HUES48 (cell line): ENCODE measurements at regions not wholly inside any gene's neighbourhood (a gene's known extent, or its start where the extent isn't known, plus 50 kb on each side); places are given as distances from the start of the nearest gene placed in this dataset.

ENCODE experiments used
- H3K27ac ChIP-seq: one replicate; pipeline ENCODE4 v1.7.0; 2013; ENCODE audit warnings: low read depth, low read length, inconsistent platforms
- H3K27me3 ChIP-seq: 2 replicates; pipeline ENCODE4 v1.6.1; 2013; ENCODE audit warnings: mild to moderate bottlenecking, low read length; ENCODE audit not compliant: control insufficient read depth, insufficient read depth
- H3K36me3 ChIP-seq: 2 replicates; pipeline ENCODE4 v1.6.1; 2013; ENCODE audit warnings: low read length; ENCODE audit not compliant: control insufficient read depth, insufficient read depth
- H3K4me1 ChIP-seq: 2 replicates; pipeline ENCODE4 v1.6.1; 2013; ENCODE audit warnings: mild to moderate bottlenecking, low read length; ENCODE audit not compliant: control insufficient read depth, insufficient read depth
- H3K4me3 ChIP-seq: 2 replicates; pipeline ENCODE4 v1.5.1; 2013; ENCODE audit warnings: mild to moderate bottlenecking, low read depth, low read length
- H3K9ac ChIP-seq: 2 replicates; pipeline ENCODE4 v1.6.1; 2013; ENCODE audit warnings: mild to moderate bottlenecking, low read depth, low read length, moderate library complexity
- H3K9me3 ChIP-seq: 2 replicates; pipeline ENCODE4 v1.6.1; 2013; ENCODE audit warnings: low read length; ENCODE audit not compliant: control insufficient read depth, insufficient read depth

- Histone ChIP-seq H3K4me3 (no peak overlapping the region), H3K27ac (no peak overlapping the region), H3K4me1 (peaks cover 23% of the 10 kb centered on the region), H3K36me3 (no peaks in the 10 kb centered on the region), H3K9me3 (peaks cover 6% of the 10 kb centered on the region; the same call in 1 of the 2 replicates), H3K27me3 (no peaks in the 10 kb centered on the region), H3K9ac (no peak overlapping the region)
These were observed 144.6 kb upstream of the IL12A start for GRCh38 chr3:159843840-159844730.

GRCh38 chr3:159844801-159845261, 143.8 kb upstream of the IL12A start:
- no peak overlapping the region for H3K9ac ChIP-seq
- H3K9me3 ChIP-seq: peaks cover 6% of the 10 kb centered on the region; the same call in 1 of the 2 replicates
- no peak overlapping the region for H3K4me3 ChIP-seq
- H3K27me3 ChIP-seq: no peaks in the 10 kb centered on the region
- no peak overlapping the region for H3K27ac ChIP-seq
- no peaks in the 10 kb centered on the region for H3K36me3 ChIP-seq
- peaks cover 17% of the 10 kb centered on the region for H3K4me1 ChIP-seq

- peaks cover 9% of the 10 kb centered on the region for H3K4me1 ChIP-seq
- no peaks in the 10 kb centered on the region for H3K36me3 ChIP-seq
- H3K27ac ChIP-seq: no peak overlapping the region
- H3K4me3 ChIP-seq: no peak overlapping the region
- H3K27me3 ChIP-seq: no peaks in the 10 kb centered on the region
- H3K9me3 ChIP-seq: peaks cover 6% of the 10 kb centered on the region; the same call in 1 of the 2 replicates
- H3K9ac ChIP-seq: no peak overlapping the region
These were observed 142.9 kb upstream of the IL12A start for GRCh38 chr3:159845737-159846136.

GRCh38 chr3:159846255-159846654, 142.4 kb upstream of the IL12A start:
- Histone ChIP-seq H3K27ac (no peak overlapping the region), H3K4me1 (peaks cover 5% of the 10 kb centered on the region)

GRCh38 chr3:159848348-159849118, 140.1 kb upstream of the IL12A start:
- Histone ChIP-seq H3K4me3 (no peak overlapping the region), H3K9ac (no peak overlapping the region), H3K27ac (no peak overlapping the region), H3K36me3 (no peaks in the 10 kb centered on the region), H3K4me1 (peaks cover 27% of the 10 kb centered on the region), H3K9me3 (peaks cover 6% of the 10 kb centered on the region; the same call in 1 of the 2 replicates), H3K27me3 (no peaks in the 10 kb centered on the region)

More at GRCh38 chr3:159846255-159846654, 142.4 kb upstream of the IL12A start:
- Histone ChIP-seq H3K9me3 (peaks cover 6% of the 10 kb centered on the region; the same call in 1 of the 2 replicates), H3K9ac (no peak overlapping the region), H3K36me3 (no peaks in the 10 kb centered on the region), H3K4me3 (no peak overlapping the region), H3K27me3 (no peaks in the 10 kb centered on the region)

- Histone ChIP-seq H3K27me3 (no peaks in the 10 kb centered on the region), H3K4me3 (no peak overlapping the region), H3K9me3 (peaks cover 6% of the 10 kb centered on the region; the same call in 1 of the 2 replicates), H3K9ac (no peak overlapping the region), H3K36me3 (no peaks in the 10 kb centered on the region), H3K27ac (no peak overlapping the region), H3K4me1 (peaks cover 38% of the 10 kb centered on the region)
These were observed 138.2 kb upstream of the IL12A start for GRCh38 chr3:159850481-159850880.

GRCh38 chr3:159852266-159852665, 136.4 kb upstream of the IL12A start:
- Histone ChIP-seq H3K36me3 (no peaks in the 10 kb centered on the region), H3K9me3 (peaks cover 6% of the 10 kb centered on the region; the same call in 1 of the 2 replicates), H3K4me1 (peaks cover 44% of the 10 kb centered on the region), H3K27ac (peak overlapping the region; percentile 88), H3K27me3 (no peaks in the 10 kb centered on the region), H3K4me3 (no peak overlapping the region), H3K9ac (peak overlapping the region; percentile 26; the same call in 1 of the 2 replicates)

GRCh38 chr3:159852821-159853505, 135.7 kb upstream of the IL12A start:
- no peak overlapping the region for H3K4me3 ChIP-seq
- no peaks in the 10 kb centered on the region for H3K36me3 ChIP-seq
- H3K9ac ChIP-seq: peak overlapping the region; percentile 26; the same call in 1 of the 2 replicates
- H3K27me3 ChIP-seq: no peaks in the 10 kb centered on the region
- peaks cover 5% of the 10 kb centered on the region; the same call in 1 of the 2 replicates for H3K9me3 ChIP-seq
- H3K27ac ChIP-seq: peak overlapping the region; percentile 88
- H3K4me1 ChIP-seq: peaks cover 44% of the 10 kb centered on the region

- H3K9me3 ChIP-seq: no peaks in the 10 kb centered on the region
- H3K27me3 ChIP-seq: no peaks in the 10 kb centered on the region
- H3K4me3 ChIP-seq: no peak overlapping the region
- peaks cover 44% of the 10 kb centered on the region for H3K4me1 ChIP-seq
- peak overlapping the region; percentile 88 for H3K27ac ChIP-seq
- H3K9ac ChIP-seq: no peak overlapping the region; the same call in 1 of the 2 replicates
- no peaks in the 10 kb centered on the region for H3K36me3 ChIP-seq
These were observed 135.2 kb upstream of the IL12A start for GRCh38 chr3:159853506-159853864.

- no peaks in the 10 kb centered on the region for H3K27me3 ChIP-seq
- peak overlapping the region; percentile 55 for H3K27ac ChIP-seq
- no peak overlapping the region for H3K4me3 ChIP-seq
- peaks cover 44% of the 10 kb centered on the region for H3K4me1 ChIP-seq
- no peak overlapping the region for H3K9ac ChIP-seq
- no peaks in the 10 kb centered on the region for H3K9me3 ChIP-seq
- H3K36me3 ChIP-seq: no peaks in the 10 kb centered on the region
These were observed 134.0 kb upstream of the IL12A start for GRCh38 chr3:159854500-159855124.
